Psoas muscle (tissue), 7 donors: ENCODE measurements at regions not wholly inside any gene's neighbourhood (a gene's known extent, or its start where the extent isn't known, plus 50 kb on each side); places are given as distances from the start of the nearest gene placed in this dataset.

Source experiments
- ATAC-seq, 4 donors: fragments of 200-7000 bp; cut with Tn5 transposase; one replicate each; pipeline ENCODE4 v1.9.1; 2020; ENCODE audit warnings: moderate library complexity in 3 of 4, mild to moderate bottlenecking in 2 of 4
- DNase-seq, 2 donors: peaks; one replicate each; pipeline ENCODE4 v3.0.0-alpha.2; 2020
- H3K27ac ChIP-seq: fragments of 200-600 bp; one replicate; pipeline ENCODE4 v1.8.0; 2022
- H3K27me3 ChIP-seq, 3 donors: fragments of 200-600 bp in 1 of 3; one replicate each; pipeline versions ENCODE4 v1.6.1 to v1.8.0; 2013 to 2022; ENCODE audit warnings: low read length in 2 of 3, mild to moderate bottlenecking in 2 of 3, moderate library complexity in 1 of 3; ENCODE audit not compliant: insufficient read depth in 3 of 3
- H3K36me3 ChIP-seq, 2 donors: fragments of 200-600 bp in 1 of 2; one replicate each; pipeline versions ENCODE4 v1.6.1 to v1.8.0; 2013 to 2022; ENCODE audit warnings: low read depth in 1 of 2, mild to moderate bottlenecking in 1 of 2, moderate library complexity in 1 of 2; ENCODE audit not compliant: insufficient read depth in 1 of 2
- H3K4me1 ChIP-seq: fragments of 200-600 bp; one replicate; pipeline ENCODE4 v1.8.0; 2022
- H3K4me3 ChIP-seq: fragments of 200-600 bp; one replicate; pipeline ENCODE4 v1.8.0; 2022; ENCODE audit warnings: mild to moderate bottlenecking
- H3K9me3 ChIP-seq: fragments of 200-600 bp; one replicate; pipeline ENCODE4 v1.8.0; 2022
- CTCF ChIP-seq: fragments of 200-600 bp; IDR thresholded peaks from one replicate; pipeline ENCODE4 v1.8.0; 2022; ENCODE audit warnings: antibody characterized with exemption
- WGBS, 3 donors: extraction: QIAGEN DNeasy Blood & Tissue Kit; methylation state at CpG; one replicate each; pipeline versions ENCODE4 v1.1.6 to v1.1.7; 2013; 5-methylcytosine and 5-hydroxymethylcytosine counted together
- intact Hi-C, 2 donors: fragments of 100-400 bp; cut with DNase I; formaldehyde crosslinking; loops; one replicate each; pipeline versions ENCODE4 v1.11.0 to v1.14.2; 2022
- donor health status: healthy with polysubstance abuse.
- donor health status: DM: no; HTN: no; CAD: no; lungs with moderate emphysema.
- donor health status: Bipolar disorder and iron deficiency.
- donor health status: healthy.
- donor health status: DM: yes; HTN: yes; CAD: no.
- donor health status: DM: no; HTN: no; CAD: no.
- donor health status: DM: yes; HTN: yes; CAD: no.

DNA sequence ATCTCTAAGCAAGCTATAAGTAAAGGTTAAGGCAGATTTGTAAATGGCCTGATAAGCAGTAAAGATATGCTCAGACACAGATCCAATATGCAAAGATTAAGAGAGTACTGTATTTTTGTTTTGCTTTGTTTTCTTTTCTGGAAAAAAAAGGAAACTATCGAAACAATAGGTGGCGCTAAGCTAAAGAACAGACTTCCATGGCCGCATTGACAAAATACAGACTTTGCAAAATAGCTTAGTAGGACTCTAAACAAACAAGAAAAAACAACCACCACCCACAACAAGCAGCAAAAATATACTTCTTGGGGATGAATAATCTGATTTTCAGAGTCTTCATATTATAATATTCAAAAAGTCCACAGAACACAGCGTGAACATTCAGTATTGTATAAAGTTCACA, 758.4 kb upstream of the ROBO1 start:
- Histone ChIP-seq H3K4me1 (no peaks in the 10 kb centered on the region), H3K9me3 (no peaks in the 10 kb centered on the region), H3K4me3 (no peak overlapping the region), H3K36me3 (no peaks in the 10 kb centered on the region), H3K27ac (no peak overlapping the region), H3K27me3 (no peaks in the 10 kb centered on the region)
- TF ChIP-seq CTCF: no peak
- WGBS, 3 donors: 80 to 85% (median 83%) methylated on average over 4 of the region's 4 CpGs
- ATAC-seq (no peak), DNase-seq (no peak)
- intact Hi-C loops: no loop called here

DNA sequence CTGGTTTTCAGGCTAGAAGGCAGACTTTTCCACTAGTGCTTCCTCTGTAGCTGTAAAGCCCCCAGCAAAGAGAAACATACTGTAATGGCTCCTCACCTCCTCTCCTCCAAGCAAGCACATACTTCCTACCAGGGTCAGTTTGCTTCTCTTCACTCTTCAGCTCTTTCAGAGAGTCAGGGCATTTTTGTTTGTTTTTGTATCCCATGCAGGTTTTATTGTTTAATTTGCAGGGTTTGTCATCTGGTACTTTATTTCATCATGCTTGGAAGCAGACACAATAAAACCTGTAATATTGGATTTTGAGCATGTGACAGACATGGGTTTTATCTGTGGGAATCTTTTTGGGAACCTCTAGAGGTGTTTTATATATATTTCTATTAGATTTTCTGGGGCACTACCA, 753.3 kb upstream of the ROBO1 start:
- Histone ChIP-seq H3K9me3 (no peaks in the 10 kb centered on the region), H3K36me3 (no peaks in the 10 kb centered on the region), H3K4me3 (no peak overlapping the region), H3K4me1 (no peaks in the 10 kb centered on the region), H3K27ac (no peak overlapping the region), H3K27me3 (no peaks in the 10 kb centered on the region)
- TF ChIP-seq CTCF: no peak
- no peak for DNase-seq
- ATAC-seq: no peak
- intact Hi-C loops: no loop called here

DNA sequence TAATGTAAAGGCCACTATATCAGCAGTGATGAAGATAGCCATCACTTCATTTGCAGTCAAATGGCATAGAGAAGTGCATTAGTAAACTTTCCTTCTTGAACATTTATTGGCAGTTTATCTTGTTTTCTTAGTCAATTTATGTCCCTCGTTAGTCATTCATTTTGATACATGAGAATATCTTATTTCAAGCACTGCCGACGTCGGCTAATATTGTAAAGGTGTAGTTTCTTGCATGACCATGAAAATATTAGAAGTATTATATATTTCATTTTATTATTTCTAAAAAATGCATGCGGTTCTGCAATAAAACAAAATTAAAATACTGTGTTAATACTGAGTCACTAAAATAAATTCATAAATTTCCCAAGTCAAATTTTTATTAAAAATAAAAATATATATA, 751.6 kb upstream of the ROBO1 start:
- intact Hi-C loops: no loop called here
- no peak for ATAC-seq
- Histone ChIP-seq H3K36me3 (no peaks in the 10 kb centered on the region), H3K27ac (no peak overlapping the region), H3K4me3 (no peak overlapping the region), H3K4me1 (no peaks in the 10 kb centered on the region), H3K27me3 (no peaks in the 10 kb centered on the region), H3K9me3 (no peaks in the 10 kb centered on the region)
- DNase-seq: no peak
- TF ChIP-seq CTCF: no peak
- 69 to 70% (median 69%) methylated on average over 5 of the region's 5 CpGs for WGBS, 3 donors

DNA sequence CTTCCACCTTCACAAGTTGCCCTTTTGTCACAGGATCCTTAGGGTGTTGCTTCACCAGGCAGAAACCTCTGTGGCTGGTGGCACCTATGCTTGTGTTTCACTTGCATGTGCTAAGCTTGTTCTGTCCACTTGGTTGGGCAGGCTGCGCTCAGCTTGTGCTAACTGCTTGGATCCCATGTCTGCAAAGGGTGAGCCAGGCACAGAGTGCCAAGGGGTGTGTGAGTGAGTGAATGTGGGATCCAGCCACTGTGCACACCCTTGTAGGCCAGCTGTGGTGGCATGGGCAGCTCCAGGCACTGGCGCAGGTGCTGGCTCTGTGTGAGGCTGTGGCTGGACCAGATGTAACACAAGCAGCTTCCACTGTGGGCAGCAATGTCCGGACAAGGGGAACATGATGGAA, 728.7 kb upstream of the ROBO1 start:
- ATAC-seq (no peak), DNase-seq (no peak)
- no peaks in the 10 kb centered on the region for H3K4me1 ChIP-seq
- intact Hi-C loops: no loop called here
- TF ChIP-seq CTCF: no peak
- H3K9me3 ChIP-seq: no peaks in the 10 kb centered on the region
- H3K36me3 ChIP-seq: no peaks in the 10 kb centered on the region
- WGBS, 3 donors: 85 to 92% (median 85%) methylated on average over 3 of the region's 3 CpGs
- H3K27ac ChIP-seq: no peak overlapping the region
- H3K27me3 ChIP-seq: no peaks in the 10 kb centered on the region
- no peak overlapping the region for H3K4me3 ChIP-seq

DNA sequence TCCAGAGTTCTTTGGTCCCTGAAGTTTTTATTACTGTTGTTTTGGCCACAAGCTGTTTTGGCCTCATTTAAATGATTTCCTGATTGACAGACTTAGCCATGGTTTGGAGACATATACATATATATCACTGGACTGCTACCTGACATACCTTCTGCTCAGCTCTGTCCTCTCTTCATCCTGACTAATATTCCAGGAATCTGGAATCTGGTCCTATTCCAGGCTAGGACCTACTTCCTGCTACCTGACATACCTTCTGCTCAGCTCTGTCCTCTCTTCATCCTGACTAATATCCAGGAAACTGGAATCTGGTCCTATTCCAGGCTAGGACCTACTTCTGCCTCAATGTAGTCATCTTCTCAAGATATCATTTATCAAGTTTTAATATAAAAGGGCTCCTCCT, 724.4 kb upstream of the ROBO1 start:
- H3K9me3 ChIP-seq: no peaks in the 10 kb centered on the region
- no peak overlapping the region for H3K4me3 ChIP-seq
- H3K36me3 ChIP-seq: no peaks in the 10 kb centered on the region
- no peaks in the 10 kb centered on the region for H3K4me1 ChIP-seq
- intact Hi-C loops: no loop called here
- TF ChIP-seq CTCF: no peak
- H3K27ac ChIP-seq: no peak overlapping the region
- no peaks in the 10 kb centered on the region for H3K27me3 ChIP-seq
- DNase-seq: no peak
- ATAC-seq: no peak
